GM06990 (cell line): ENCODE measurements at regions not wholly inside any gene's neighbourhood (a gene's known extent, or its start where the extent isn't known, plus 50 kb on each side); places are given as distances from the start of the nearest gene placed in this dataset.

Experiments used
- DNase-seq: peaks from one replicate; pipeline ENCODE4 v3.0.0-alpha.2; 2011; ENCODE audit not compliant: insufficient read length; ENCODE audit errors: extremely low read depth
- H3K27me3 ChIP-seq: replicated peaks from 2 replicates; pipeline ENCODE4 v1.6.0; 2011; ENCODE audit warnings: low read length; ENCODE audit not compliant: control insufficient read depth, insufficient read depth
- H3K36me3 ChIP-seq: 2 replicates; pipeline ENCODE4 v1.5.1; 2011; ENCODE audit warnings: low read length; ENCODE audit not compliant: control insufficient read depth, insufficient read depth
- H3K4me3 ChIP-seq: replicated peaks from 2 replicates; pipeline ENCODE4 v1.5.1; 2011; ENCODE audit warnings: low read depth, mild to moderate bottlenecking, control low read depth, low read length
- CTCF ChIP-seq: IDR thresholded peaks from 2 replicates; pipeline ENCODE4 v1.5.1; 2011; ENCODE audit warnings: low read length, control low read depth, mild to moderate bottlenecking, inconsistent platforms; ENCODE audit not compliant: insufficient read depth, poor library complexity, severe bottlenecking

GRCh38 chr2:105626966-105627340, 117.8 kb upstream of the NCK2 start:
- Histone ChIP-seq H3K4me3 (no peak overlapping the region), H3K36me3 (no peaks in the 10 kb centered on the region), H3K27me3 (peaks cover 2% of the 10 kb centered on the region)
- no peak for TF ChIP-seq CTCF
- no peak for DNase-seq

GRCh38 chr2:105626212-105626965, 118.3 kb upstream of the NCK2 start:
- Histone ChIP-seq H3K27me3 (peaks cover 2% of the 10 kb centered on the region), H3K36me3 (no peaks in the 10 kb centered on the region), H3K4me3 (no peak overlapping the region)
- no peak for DNase-seq
- TF ChIP-seq CTCF: no peak

- Histone ChIP-seq H3K4me3 (no peak overlapping the region), H3K27me3 (peaks cover 2% of the 10 kb centered on the region), H3K36me3 (no peaks in the 10 kb centered on the region)
- DNase-seq: no peak
- no peak for TF ChIP-seq CTCF
These were observed 119.1 kb upstream of the NCK2 start for GRCh38 chr2:105625632-105626031.

GRCh38 chr2:105621038-105621437, 123.7 kb upstream of the NCK2 start:
- H3K4me3 ChIP-seq: no peak overlapping the region
- no peaks in the 10 kb centered on the region for H3K36me3 ChIP-seq
- no peak for DNase-seq
- H3K27me3 ChIP-seq: peaks cover 2% of the 10 kb centered on the region
- TF ChIP-seq CTCF: no peak

GRCh38 chr2:105618351-105618659, 126.4 kb upstream of the NCK2 start:
- Histone ChIP-seq H3K27me3 (no peaks in the 10 kb centered on the region; the same call in none of the 2 replicates), H3K4me3 (no peak overlapping the region), H3K36me3 (no peaks in the 10 kb centered on the region)
- DNase-seq: no peak
- TF ChIP-seq CTCF: no peak

- no peak overlapping the region for H3K4me3 ChIP-seq
- TF ChIP-seq CTCF: no peak
- no peaks in the 10 kb centered on the region; the same call in none of the 2 replicates for H3K27me3 ChIP-seq
- H3K36me3 ChIP-seq: no peaks in the 10 kb centered on the region
- no peak for DNase-seq
These were observed 126.9 kb upstream of the NCK2 start for GRCh38 chr2:105617631-105618350.
